ENCODE measurements at regions not wholly inside any gene's neighbourhood (a gene's known extent, or its start where the extent isn't known, plus 50 kb on each side); places are given as distances from the start of the nearest gene placed in this dataset.

GRCh38 chr5:147081311-147081764 lies 153.5 kb upstream of the STK32A start:
- TF ChIP-seq CTCF (IDR thresholded peaks at IDR 0.05) (no peak), ELK1 (IDR thresholded peaks at IDR 0.05; ENCODE audit: low read depth, low read length) (no peak), HMGXB4 (CRISPR knock-in tag; IDR thresholded peaks at IDR 0.05; ENCODE audit: borderline replicate concordance) (no peak), POLR2A (IDR thresholded peaks at IDR 0.05; ENCODE audit: low read length) (no peak), REST (IDR thresholded peaks at IDR 0.05) (no peak), EP300 (IDR thresholded peaks at IDR 0.05) (no peak), PBX3 (IDR thresholded peaks at IDR 0.05) (no peak), RAD21 (conservative IDR thresholded peaks at IDR 0.05 in 1 of 2, IDR thresholded peaks at IDR 0.05 in 1 of 2) (no peak), CHD2 (IDR thresholded peaks at IDR 0.05; ENCODE audit: low read length, partially characterized antibody) (no peak), MYC (IDR thresholded peaks at IDR 0.05; ENCODE audit: borderline replicate concordance, low read length) (no peak), RFX5 (IDR thresholded peaks at IDR 0.05) (no peak), USF2 (IDR thresholded peaks at IDR 0.05) (no peak), ZC3H11A (IDR thresholded peaks at IDR 0.05) (no peak)
